RWPE2 (cell line): ENCODE measurements at regions not wholly inside any gene's neighbourhood (a gene's known extent, or its start where the extent isn't known, plus 50 kb on each side); places are given as distances from the start of the nearest gene placed in this dataset.

ENCODE experiments used
- ATAC-seq: fragments of 200-7000 bp; cut with Tn5 transposase; 3 replicates; pipeline ENCODE4 v1.9.1; 2021; ENCODE audit warnings: low read depth
- DNase-seq: peaks from one replicate; pipeline ENCODE4 v3.0.0-alpha.2; 2020; ENCODE audit warnings: low spot score
- H3K27ac ChIP-seq: fragments of 450-650 bp; 2 replicates; pipeline ENCODE4 v1.5.1; 2017; ENCODE audit warnings: mild to moderate bottlenecking; ENCODE audit not compliant: poor library complexity, severe bottlenecking
- H3K27me3 ChIP-seq: fragments of 250-450 bp; sonication (Bioruptor Pico); 2 replicates; pipeline ENCODE4 v1.5.1; 2021; ENCODE audit warnings: mild to moderate bottlenecking, moderate library complexity; ENCODE audit not compliant: insufficient read depth, poor library complexity, severe bottlenecking
- H3K36me3 ChIP-seq: fragments of 250-450 bp; sonication (Bioruptor Pico); 2 replicates; pipeline ENCODE4 v1.5.1; 2020; ENCODE audit warnings: low read depth, mild to moderate bottlenecking, moderate library complexity
- H3K4me1 ChIP-seq: fragments of 250-450 bp; sonication (Bioruptor Pico); 2 replicates; pipeline ENCODE4 v1.5.1; 2021; ENCODE audit warnings: mild to moderate bottlenecking, moderate library complexity; ENCODE audit not compliant: insufficient read depth, poor library complexity, severe bottlenecking
- H3K4me3 ChIP-seq: fragments of 250-450 bp; sonication (Bioruptor Pico); 2 replicates; pipeline ENCODE4 v1.5.1; 2021; ENCODE audit warnings: mild to moderate bottlenecking, moderate library complexity; ENCODE audit not compliant: severe bottlenecking
- H3K9me3 ChIP-seq: fragments of 250-450 bp; sonication (Bioruptor Pico); 2 replicates; pipeline ENCODE4 v1.5.1; 2021; ENCODE audit warnings: mild to moderate bottlenecking, moderate library complexity; ENCODE audit not compliant: severe bottlenecking
- CTCF ChIP-seq: fragments of 450-650 bp; IDR thresholded peaks from one replicate; pipeline ENCODE4 v1.5.1; 2017; ENCODE audit warnings: mild to moderate bottlenecking, moderate library complexity; ENCODE audit not compliant: poor library complexity, severe bottlenecking

DNA sequence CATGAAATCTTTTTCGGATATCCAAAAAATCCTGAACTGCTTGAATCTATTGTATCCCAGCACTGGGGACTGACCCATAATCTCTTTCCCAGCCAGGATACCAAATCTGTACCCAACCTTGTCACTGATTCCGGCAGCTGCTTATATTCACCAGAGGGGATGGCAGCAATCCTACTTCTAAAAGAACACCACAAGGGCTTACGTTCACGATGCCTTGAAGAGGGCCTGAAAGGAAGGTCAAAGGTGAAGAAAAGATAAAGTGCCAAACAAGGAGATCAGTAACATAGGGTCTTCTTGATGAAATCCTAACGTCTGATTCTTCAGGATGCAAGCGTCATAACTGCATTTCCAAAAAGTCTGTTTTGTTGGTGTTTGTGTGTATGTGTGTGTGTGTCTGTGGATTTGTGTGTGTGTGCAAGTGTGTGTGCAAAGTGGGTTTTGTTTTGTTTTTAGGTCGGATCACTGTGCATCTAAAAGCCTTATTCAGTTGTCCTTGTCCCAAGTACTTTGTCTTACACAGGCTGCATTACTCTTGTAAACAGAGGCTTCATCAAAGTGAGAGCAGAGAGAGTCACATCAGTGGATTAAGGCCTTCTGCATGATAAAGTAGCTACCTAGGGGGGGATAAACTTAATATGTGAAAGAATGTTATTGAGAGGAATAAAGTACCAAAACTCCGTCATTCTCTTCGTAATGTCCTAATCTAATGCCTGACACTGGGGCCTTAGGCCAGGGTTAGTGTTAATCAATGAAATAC lies 179.3 kb downstream of the BARHL2 start:
- no peak overlapping the region for H3K27ac ChIP-seq
- no peaks in the 10 kb centered on the region for H3K9me3 ChIP-seq
- no peaks in the 10 kb centered on the region for H3K4me1 ChIP-seq
- peaks cover 14% of the 10 kb centered on the region for H3K27me3 ChIP-seq
- no peak overlapping the region for H3K4me3 ChIP-seq
- no peak for TF ChIP-seq CTCF
- ATAC-seq (no peak), DNase-seq (no peak)
- H3K36me3 ChIP-seq, result no peaks in the 10 kb centered on the region

DNA sequence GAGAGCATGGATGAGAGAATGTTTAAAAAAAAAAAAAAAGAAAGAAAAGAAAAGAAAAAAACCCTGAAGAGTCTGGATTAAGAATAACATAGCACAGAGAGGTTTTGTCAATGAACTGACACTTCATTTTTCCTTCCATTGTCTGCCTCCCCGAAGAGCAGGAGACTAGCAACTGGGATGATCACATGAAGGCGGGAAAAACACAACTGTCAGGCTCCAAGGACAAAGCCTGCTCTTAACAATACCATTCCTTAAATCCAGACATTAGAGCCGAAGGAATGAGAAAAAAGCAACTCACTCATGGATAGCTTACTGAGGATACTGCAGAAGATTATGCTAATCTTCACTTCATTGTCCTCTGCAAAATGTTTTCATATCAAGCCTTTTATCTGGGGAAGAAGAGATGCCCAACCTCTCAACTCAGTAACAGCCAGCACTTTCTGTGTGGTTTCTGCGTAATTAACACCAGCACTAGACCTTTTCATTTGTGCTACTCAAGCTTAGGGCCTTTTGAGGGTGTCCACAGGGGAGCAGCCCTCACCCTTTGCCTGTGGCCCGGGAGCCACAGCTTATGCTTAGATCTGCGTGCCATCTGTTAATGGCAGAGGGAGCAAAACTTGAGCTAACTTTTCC lies 182.3 kb downstream of the BARHL2 start:
- ATAC-seq (no peak), DNase-seq (no peak)
- Histone ChIP-seq H3K4me1 (no peaks in the 10 kb centered on the region), H3K27ac (no peak overlapping the region), H3K36me3 (no peaks in the 10 kb centered on the region), H3K9me3 (no peaks in the 10 kb centered on the region), H3K27me3 (peaks cover 11% of the 10 kb centered on the region), H3K4me3 (no peak overlapping the region)
- TF ChIP-seq CTCF, result no peak

DNA sequence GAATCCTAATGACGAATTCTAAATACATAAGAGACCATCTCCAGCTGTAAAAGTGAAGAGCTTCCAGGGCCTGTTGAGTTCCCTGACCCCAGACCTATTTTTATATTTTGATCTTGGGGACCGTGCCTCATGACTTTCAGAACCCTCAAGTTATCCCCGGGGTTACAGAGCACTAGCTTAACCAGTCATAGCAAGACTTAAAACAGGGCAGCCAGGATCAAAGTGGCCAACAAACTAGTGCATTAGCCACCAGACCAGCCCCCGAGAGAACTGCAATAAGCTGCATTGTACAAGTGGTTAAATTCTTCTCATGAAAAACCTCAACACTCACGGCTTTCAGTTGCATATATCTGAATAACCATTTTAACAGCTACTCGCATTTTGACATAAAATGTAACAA lies 183.0 kb downstream of the BARHL2 start:
- H3K27ac ChIP-seq, result no peak overlapping the region
- DNase-seq (no peak), ATAC-seq (no peak)
- no peak for TF ChIP-seq CTCF
- H3K4me3 ChIP-seq, result no peak overlapping the region
- H3K27me3 ChIP-seq, result peaks cover 11% of the 10 kb centered on the region
- no peaks in the 10 kb centered on the region for H3K9me3 ChIP-seq
- no peaks in the 10 kb centered on the region for H3K4me1 ChIP-seq
- H3K36me3 ChIP-seq, result no peaks in the 10 kb centered on the region

GRCh38 chr1:90526954-90527353 lies 190.1 kb downstream of the BARHL2 start:
- H3K27me3 ChIP-seq, result no peaks in the 10 kb centered on the region
- TF ChIP-seq CTCF, result no peak
- no peak for ATAC-seq
- H3K36me3 ChIP-seq, result no peaks in the 10 kb centered on the region
- DNase-seq, result no peak
- H3K27ac ChIP-seq, result no peak overlapping the region
- H3K4me3 ChIP-seq, result no peak overlapping the region
- H3K4me1 ChIP-seq, result no peaks in the 10 kb centered on the region
- H3K9me3 ChIP-seq, result no peaks in the 10 kb centered on the region

- TF ChIP-seq CTCF, result no peak
- DNase-seq, result no peak
- no peak for ATAC-seq
- Histone ChIP-seq H3K4me3 (no peak overlapping the region), H3K36me3 (no peaks in the 10 kb centered on the region), H3K9me3 (no peaks in the 10 kb centered on the region), H3K27ac (no peak overlapping the region), H3K27me3 (peaks cover 5% of the 10 kb centered on the region), H3K4me1 (no peaks in the 10 kb centered on the region)
Observed at GRCh38 chr1:90522432-90522831, 194.7 kb downstream of the BARHL2 start.
